ENCODE measurements at regions not wholly inside any gene's neighbourhood (a gene's known extent, or its start where the extent isn't known, plus 50 kb on each side); places are given as distances from the start of the nearest gene placed in this dataset.

GRCh38 chr11:92852229-92852628 is 117.2 kb upstream of the MTNR1B start:
- Histone ChIP-seq H3K27ac (no peak overlapping the region), H3K36me3 (no peaks in the 10 kb centered on the region), H3K27me3 (no peaks in the 10 kb centered on the region), H3K4me1 (no peaks in the 10 kb centered on the region), H3K4me3 (no peak overlapping the region), H3K9me3 (no peaks in the 10 kb centered on the region)
- DNase-seq: no peak
- TF ChIP-seq CTCF (IDR thresholded peaks at IDR 0.05) (no peak), POLR2A (IDR thresholded peaks at IDR 0.05) (no peak)

DNA sequence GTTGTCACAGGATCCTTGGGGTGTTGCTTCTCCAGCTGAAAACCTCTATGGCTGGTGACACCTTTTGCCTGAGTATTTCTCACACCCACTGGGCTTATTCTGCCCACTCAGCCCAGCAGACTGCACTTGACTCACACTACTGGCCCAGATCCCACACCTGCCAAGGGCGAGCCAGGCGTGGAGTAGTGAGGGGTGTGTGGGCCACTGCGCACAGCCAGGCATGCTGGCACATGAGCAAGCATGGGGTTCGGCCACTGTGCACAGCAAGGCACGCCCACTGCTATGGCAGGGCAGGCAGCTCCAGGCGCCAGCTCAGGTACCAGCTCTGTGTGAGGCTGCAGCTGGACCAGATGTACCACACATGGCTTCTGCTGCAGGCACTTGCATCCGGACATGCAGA is 116.5 kb upstream of the MTNR1B start:
- no peak overlapping the region for H3K27ac ChIP-seq
- H3K36me3 ChIP-seq: no peaks in the 10 kb centered on the region
- no peaks in the 10 kb centered on the region for H3K9me3 ChIP-seq
- H3K4me1 ChIP-seq: no peaks in the 10 kb centered on the region
- no peak overlapping the region for H3K4me3 ChIP-seq
- DNase-seq: peak in 2 of 3 donors; percentile 48 to 61
- TF ChIP-seq CTCF (IDR thresholded peaks at IDR 0.05): no peak
- TF ChIP-seq POLR2A (IDR thresholded peaks at IDR 0.05): no peak
- no peaks in the 10 kb centered on the region for H3K27me3 ChIP-seq

DNA sequence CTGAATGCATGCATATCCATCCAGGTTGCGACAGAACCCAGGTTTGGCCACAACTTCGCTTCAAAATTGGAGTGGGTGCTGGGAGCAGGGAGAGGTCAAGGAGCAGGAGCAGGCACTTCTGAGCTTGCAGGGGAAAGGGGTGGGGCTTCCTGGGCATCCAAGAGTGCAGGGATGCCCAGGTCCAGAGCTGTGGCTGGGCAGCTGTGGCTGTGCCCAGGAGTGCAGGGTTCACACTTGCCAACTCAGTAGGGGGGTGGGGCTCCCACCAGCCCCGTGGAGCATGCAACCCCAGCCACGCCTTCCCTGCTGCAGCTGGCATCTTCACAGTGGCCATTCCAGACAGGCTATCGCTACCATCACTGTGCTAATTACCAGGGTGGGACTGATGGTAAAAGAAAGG is 115.3 kb upstream of the MTNR1B start:
- no peak overlapping the region for H3K27ac ChIP-seq
- no peak for DNase-seq
- TF ChIP-seq CTCF (IDR thresholded peaks at IDR 0.05): no peak
- no peak for TF ChIP-seq POLR2A (IDR thresholded peaks at IDR 0.05)
- no peaks in the 10 kb centered on the region for H3K9me3 ChIP-seq
- H3K27me3 ChIP-seq: no peaks in the 10 kb centered on the region
- no peaks in the 10 kb centered on the region for H3K4me1 ChIP-seq
- H3K36me3 ChIP-seq: no peaks in the 10 kb centered on the region
- H3K4me3 ChIP-seq: no peak overlapping the region

- no peak for TF ChIP-seq POLR2A (IDR thresholded peaks at IDR 0.05)
- TF ChIP-seq CTCF (IDR thresholded peaks at IDR 0.05): no peak
- H3K9me3 ChIP-seq: no peaks in the 10 kb centered on the region
- no peaks in the 10 kb centered on the region for H3K4me1 ChIP-seq
- H3K4me3 ChIP-seq: no peak overlapping the region
- H3K36me3 ChIP-seq: no peaks in the 10 kb centered on the region
- DNase-seq: no peak
- H3K27me3 ChIP-seq: no peaks in the 10 kb centered on the region
- no peak overlapping the region for H3K27ac ChIP-seq
Measured at GRCh38 chr11:92854952-92855351, 114.5 kb upstream of the MTNR1B start.

DNA sequence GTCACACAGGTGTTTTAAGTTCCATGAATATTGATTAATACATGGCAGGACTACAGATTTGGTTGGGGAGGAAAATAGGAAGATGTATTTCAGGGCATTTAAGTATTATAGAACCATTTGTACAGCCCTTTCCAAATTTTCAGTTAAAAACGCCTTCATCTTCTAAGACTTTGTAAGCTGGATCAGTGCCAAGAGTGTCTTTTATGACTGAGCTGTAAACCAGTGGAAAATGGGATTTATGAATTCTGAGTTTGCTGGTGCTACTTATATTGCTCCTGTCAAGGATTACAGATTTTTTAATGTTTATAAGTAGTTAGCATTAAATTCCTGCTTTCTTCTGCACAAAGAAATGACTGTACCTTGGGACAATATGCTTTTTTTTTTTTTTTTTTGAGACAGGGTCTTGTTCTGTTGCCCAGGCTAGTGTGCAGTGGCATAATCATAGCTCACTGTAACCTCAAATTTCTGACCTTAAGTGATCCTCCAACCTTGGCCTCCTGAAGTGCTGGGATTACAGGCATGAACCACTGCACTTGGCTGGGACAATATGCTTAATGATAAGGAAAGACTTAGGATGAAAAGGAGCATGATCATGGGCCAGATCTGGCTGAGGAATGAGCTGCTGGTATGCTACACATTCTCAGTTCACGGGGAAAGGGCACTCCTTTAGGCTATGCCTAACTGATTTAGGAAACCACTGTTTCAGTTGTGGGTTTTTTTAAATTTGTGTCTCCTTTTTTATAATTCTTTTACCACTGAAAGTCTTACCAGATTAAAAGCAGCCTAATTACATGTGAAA is 113.6 kb upstream of the MTNR1B start:
- TF ChIP-seq POLR2A (IDR thresholded peaks at IDR 0.05): no peak
- no peak for TF ChIP-seq CTCF (IDR thresholded peaks at IDR 0.05)
- no peaks in the 10 kb centered on the region for H3K9me3 ChIP-seq
- no peak overlapping the region for H3K4me3 ChIP-seq
- H3K4me1 ChIP-seq: no peaks in the 10 kb centered on the region
- H3K27ac ChIP-seq: no peak overlapping the region
- no peaks in the 10 kb centered on the region for H3K36me3 ChIP-seq
- H3K27me3 ChIP-seq: no peaks in the 10 kb centered on the region
- no peak for DNase-seq

Measured in Peyer's patch (tissue), 4 donors.